Peyer's patch (tissue), 4 donors: ENCODE measurements at regions not wholly inside any gene's neighbourhood (a gene's known extent, or its start where the extent isn't known, plus 50 kb on each side); places are given as distances from the start of the nearest gene placed in this dataset.

Experiments
- CTCF ChIP-seq, 6 experiments: fragments of 450-650 bp in 4 of 6; fragments of 200-600 bp in 2 of 6; sonication (generic) in 1 of 6; IDR thresholded peaks; one replicate each; pipeline ENCODE4 v1.5.1; 2017 to 2019; ENCODE audit warnings: antibody characterized with exemption in 6 of 6, mild to moderate bottlenecking in 3 of 6, moderate library complexity in 1 of 6
- POLR2A ChIP-seq, 2 donors: fragments of 450-650 bp; IDR thresholded peaks; one replicate each; pipeline ENCODE4 v1.5.1; 2017; ENCODE audit warnings: antibody characterized with exemption in 2 of 2, mild to moderate bottlenecking in 2 of 2, moderate library complexity in 2 of 2

- TF ChIP-seq CTCF (IDR thresholded peaks at IDR 0.05) (no peak), POLR2A (IDR thresholded peaks at IDR 0.05) (no peak)
These were observed 174.6 kb downstream of the TRIM33 start for GRCh38 chr1:114336360-114336759.
